ENCODE measurements at regions not wholly inside any gene's neighbourhood (a gene's known extent, or its start where the extent isn't known, plus 50 kb on each side); places are given as distances from the start of the nearest gene placed in this dataset.

GRCh38 chr4:162732876-162733275 is 433.8 kb downstream of the NAF1 start:
- WGBS, 4 donors, result 64 to 66% (median 65%) methylated on average over 6 of the region's 6 CpGs
- no peak for DNase-seq
- H3K4me3 ChIP-seq, result no peak overlapping the region
- no peak overlapping the region for H3K27ac ChIP-seq
- no peaks in the 10 kb centered on the region for H3K27me3 ChIP-seq
- H3K4me1 ChIP-seq (replicated peaks in 1 of 2), result no peaks in the 10 kb centered on the region
- H3K36me3 ChIP-seq (replicated peaks in 1 of 2), result no peaks in the 10 kb centered on the region
- intact Hi-C loops (cut with DNase I), result no loop called here
- TF ChIP-seq POLR2A (IDR thresholded peaks at IDR 0.05) (no peak), CTCF (IDR thresholded peaks at IDR 0.05) (no peak)
- no peaks in the 10 kb centered on the region for H3K9me3 ChIP-seq (replicated peaks in 1 of 3)

GRCh38 chr4:162727766-162728165 is 438.9 kb downstream of the NAF1 start:
- Histone ChIP-seq H3K4me1 (replicated peaks in 1 of 2) (no peaks in the 10 kb centered on the region), H3K36me3 (replicated peaks in 1 of 2) (no peaks in the 10 kb centered on the region), H3K9me3 (replicated peaks in 1 of 3) (no peaks in the 10 kb centered on the region), H3K27me3 (no peaks in the 10 kb centered on the region), H3K27ac (no peak overlapping the region), H3K4me3 (no peak overlapping the region)
- intact Hi-C loops (cut with DNase I), result no loop called here
- no peak for TF ChIP-seq CTCF (IDR thresholded peaks at IDR 0.05)
- no peak for TF ChIP-seq POLR2A (IDR thresholded peaks at IDR 0.05)
- no peak for DNase-seq

- no peak overlapping the region for H3K27ac ChIP-seq
- no peaks in the 10 kb centered on the region for H3K4me1 ChIP-seq (replicated peaks in 1 of 2)
- WGBS, 4 donors, result 80 to 88% (median 83%) methylated on average over 8 of the region's 8 CpGs
- H3K4me3 ChIP-seq, result no peak overlapping the region
- no peaks in the 10 kb centered on the region for H3K9me3 ChIP-seq (replicated peaks in 1 of 3)
- intact Hi-C loops (cut with DNase I), result no loop called here
- no peaks in the 10 kb centered on the region for H3K36me3 ChIP-seq (replicated peaks in 1 of 2)
- DNase-seq, result no peak
- no peak for TF ChIP-seq CTCF (IDR thresholded peaks at IDR 0.05)
- H3K27me3 ChIP-seq, result no peaks in the 10 kb centered on the region
Observed at GRCh38 chr4:162727232-162727631, 439.5 kb downstream of the NAF1 start.

GRCh38 chr4:162715401-162715800 is 451.3 kb downstream of the NAF1 start:
- Histone ChIP-seq H3K36me3 (replicated peaks in 1 of 2) (no peaks in the 10 kb centered on the region), H3K4me1 (replicated peaks in 1 of 2) (no peaks in the 10 kb centered on the region), H3K4me3 (no peak overlapping the region), H3K27me3 (no peaks in the 10 kb centered on the region), H3K9me3 (replicated peaks in 1 of 3) (no peaks in the 10 kb centered on the region), H3K27ac (no peak overlapping the region)
- intact Hi-C loops (cut with DNase I), result no loop called here
- TF ChIP-seq CTCF (IDR thresholded peaks at IDR 0.05) (no peak), POLR2A (IDR thresholded peaks at IDR 0.05) (no peak)
- no peak for DNase-seq
- 68 to 85% (median 79%) methylated on average over 3 of the region's 3 CpGs for WGBS, 4 donors

Data from adrenal gland (tissue), 9 donors.